ENCODE measurements at regions not wholly inside any gene's neighbourhood (a gene's known extent, or its start where the extent isn't known, plus 50 kb on each side); places are given as distances from the start of the nearest gene placed in this dataset.

GRCh38 chr15:70559265-70560239 is 203.8 kb downstream of the UACA start:
- Histone ChIP-seq H3K36me3 (ENCODE audit: control insufficient read depth, insufficient read depth, low read length) (no peaks in the 10 kb centered on the region), H3K4me1 (replicated peaks in 1 of 2; ENCODE audit: control insufficient read depth in 2 of 2, insufficient read depth in 2 of 2, low read length in 2 of 2) (no peaks in the 10 kb centered on the region), H3K79me2 (ENCODE audit: control insufficient read depth, insufficient read depth, low read length) (no peaks in the 10 kb centered on the region), H3K9ac (ENCODE audit: insufficient read depth in 1 of 2, low read depth in 2 of 2, low read length in 2 of 2) (no peak overlapping the region), H3K27me3 (ENCODE audit: control insufficient read depth in 2 of 2, insufficient read depth in 2 of 2, low read length in 2 of 2) (peaks cover 0 to 37% of the 10 kb centered on the region in 2 experiments; a peak in 3 of 5 replicates), H3K4me2 (ENCODE audit: insufficient read depth, low read length) (no peak overlapping the region), H3K4me3 (no peak overlapping the region), H3K9me3 (replicated peaks; ENCODE audit: control insufficient read depth, insufficient read depth, low read depth, low read length) (no peaks in the 10 kb centered on the region), H2AFZ (ENCODE audit: low read depth, low read length) (no peak overlapping the region), H3K9me1 (ENCODE audit: control insufficient read depth, insufficient read depth, low read length) (no peaks in the 10 kb centered on the region), H3K27ac (ENCODE audit: extremely low read depth, low read depth, low read length) (no peak overlapping the region), H4K20me1 (replicated peaks; ENCODE audit: control insufficient read depth, insufficient read depth, low read length) (no peaks in the 10 kb centered on the region; the same call in none of the 2 replicates)
- BruUV-seq (replicated peaks): no TSS peak
- FAIRE-seq: no peak
- DNase-seq (ENCODE audit: extremely low read depth in 1 of 4, low spot score in 3 of 4): no peak
- in situ Hi-C loops (cut with MboI) (no loop called here), intact Hi-C loops (cut with micrococcal nuclease) (no loop called here)
- 3% methylated on average over 20 of the region's 20 CpGs for WGBS (ENCODE audit: insufficient coverage, low coverage, missing lambda C conversion rate)
- CTCF ChIA-PET (ENCODE audit: low intra/inter-chr PET ratio): no interaction called here
- TF ChIP-seq NCOA1 (IDR thresholded peaks at IDR 0.05; ENCODE audit: low read depth): no peak
- no peak for TF ChIP-seq GABPB1 (CRISPR knock-in tag; IDR thresholded peaks at IDR 0.05)
- TF ChIP-seq FOXJ2 (tag; IDR thresholded peaks at IDR 0.05): no peak
- no peak for TF ChIP-seq POLR2G (IDR thresholded peaks at IDR 0.05; ENCODE audit: low read depth, low read length)
- no peak for TF ChIP-seq ZNF561 (CRISPR knock-in tag; conservative IDR thresholded peaks at IDR 0.05)
- no peak for TF ChIP-seq E4F1 (CRISPR knock-in tag; IDR thresholded peaks at IDR 0.05; ENCODE audit: borderline replicate concordance)
- TF ChIP-seq, protein P1, sequence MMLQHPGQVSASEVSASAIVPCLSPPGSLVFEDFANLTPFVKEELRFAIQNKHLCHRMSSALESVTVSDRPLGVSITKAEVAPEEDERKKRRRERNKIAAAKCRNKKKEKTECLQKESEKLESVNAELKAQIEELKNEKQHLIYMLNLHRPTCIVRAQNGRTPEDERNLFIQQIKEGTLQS (IDR thresholded peaks at IDR 0.05): no peak
- TF ChIP-seq, protein P1 (CRISPR knock-in tag; conservative IDR thresholded peaks at IDR 0.05): no peak
- no peak for TF ChIP-seq KLF13 (tag; IDR thresholded peaks at IDR 0.05; ENCODE audit: borderline replicate concordance, low read depth)
- TF ChIP-seq SMARCA4 (IDR thresholded peaks at IDR 0.05): no peak
- no peak for TF ChIP-seq CTBP1 (IDR thresholded peaks at IDR 0.05; ENCODE audit: borderline replicate concordance)
- no peak for TF ChIP-seq ZNF76 (CRISPR knock-in tag; IDR thresholded peaks at IDR 0.05; ENCODE audit: borderline replicate concordance)
- no peak for TF ChIP-seq TCFL5 (CRISPR knock-in tag; conservative IDR thresholded peaks at IDR 0.05)
- TF ChIP-seq ZNF764 (CRISPR knock-in tag; IDR thresholded peaks at IDR 0.05; ENCODE audit: low read depth): no peak
- TF ChIP-seq CBFA2T3 (IDR thresholded peaks at IDR 0.05): no peak
- no peak for TF ChIP-seq BDP1 (IDR thresholded peaks at IDR 0.05; ENCODE audit: insufficient read depth, insufficient read length)
- no peak for TF ChIP-seq FOXP1 (CRISPR knock-in tag; IDR thresholded peaks at IDR 0.05)
- no peak for ATAC-seq
- POLR2A ChIA-PET: interaction anchor here (0.7 kb wide), 1 partner anchor 378 kb away, joined by 3 read pairs; no protein-coding TSS in a partner anchor
